GM11168 (cell line): ENCODE measurements at regions not wholly inside any gene's neighbourhood (a gene's known extent, or its start where the extent isn't known, plus 50 kb on each side); places are given as distances from the start of the nearest gene placed in this dataset.
"Not testable (repeated sequence)": the region's sequence is repeated elsewhere in the genome, so short reads cannot be mapped to it uniquely, and the experiment has no call there.

Experiments used
- in situ Hi-C: fragments of 300-500 bp; cut with MboI; formaldehyde crosslinking; loops from one replicate; pipeline ENCODE4 v1.12.0; 2022; ENCODE audit warnings: low sequenced_read_pairs; ENCODE audit not compliant: unreplicated experiment

GRCh38 chr16:85285681-85286065, 173.4 kb upstream of the CIBAR2 start:
- in situ Hi-C loops, result no loop called here

- in situ Hi-C loops, result no loop called here
These were observed 174.0 kb upstream of the CIBAR2 start for GRCh38 chr16:85286066-85286831.

- in situ Hi-C loops, result no loop called here
These were observed 174.9 kb upstream of the CIBAR2 start for GRCh38 chr16:85286951-85287814.

- in situ Hi-C loops, result not testable (repeated sequence)
These were observed 175.5 kb upstream of the CIBAR2 start for GRCh38 chr16:85287815-85288109.

- in situ Hi-C loops, result no loop called here
These were observed 176.1 kb upstream of the CIBAR2 start for GRCh38 chr16:85288341-85288868.

- in situ Hi-C loops, result no loop called here
These were observed 176.8 kb upstream of the CIBAR2 start for GRCh38 chr16:85288869-85289660.

GRCh38 chr16:85289760-85290625, 177.7 kb upstream of the CIBAR2 start:
- in situ Hi-C loops, result no loop called here

- in situ Hi-C loops, result no loop called here
These were observed 178.5 kb upstream of the CIBAR2 start for GRCh38 chr16:85290626-85291301.

GRCh38 chr16:85291302-85292148, 179.3 kb upstream of the CIBAR2 start:
- in situ Hi-C loops, result no loop called here

- in situ Hi-C loops, result no loop called here
These were observed 181.2 kb upstream of the CIBAR2 start for GRCh38 chr16:85293458-85293857.

GRCh38 chr16:85293904-85294642, 181.8 kb upstream of the CIBAR2 start:
- in situ Hi-C loops, result no loop called here

- in situ Hi-C loops, result no loop called here
These were observed 182.7 kb upstream of the CIBAR2 start for GRCh38 chr16:85294810-85295508.

- in situ Hi-C loops, result no loop called here
These were observed 184.8 kb upstream of the CIBAR2 start for GRCh38 chr16:85296859-85297660.

- in situ Hi-C loops, result no loop called here
These were observed 185.6 kb upstream of the CIBAR2 start for GRCh38 chr16:85297881-85298280.

- in situ Hi-C loops, result no loop called here
These were observed 188.2 kb upstream of the CIBAR2 start for GRCh38 chr16:85300406-85300968.

GRCh38 chr16:85301231-85301630, 189.0 kb upstream of the CIBAR2 start:
- in situ Hi-C loops, result no loop called here
